NB4 (cell line): ENCODE measurements at regions not wholly inside any gene's neighbourhood (a gene's known extent, or its start where the extent isn't known, plus 50 kb on each side); places are given as distances from the start of the nearest gene placed in this dataset.

Source experiments
- CTCF ChIP-seq: IDR thresholded peaks from one replicate; pipeline ENCODE4 v1.5.1; 2012; ENCODE audit warnings: low read depth, low read length
- MAX ChIP-seq: IDR thresholded peaks from 2 replicates; pipeline ENCODE4 v1.6.1; 2011; ENCODE audit warnings: low read depth, low read length
- MYC ChIP-seq: IDR thresholded peaks from 2 replicates; pipeline ENCODE4 v1.6.1; 2011; ENCODE audit warnings: low read depth, low read length
- POLR2A ChIP-seq: IDR thresholded peaks from 2 replicates; pipeline ENCODE4 v1.6.1; 2011; ENCODE audit warnings: mild to moderate bottlenecking; ENCODE audit not compliant: insufficient read length; ENCODE audit errors: extremely low read depth

GRCh38 chr14:30015489-30015888, 87.8 kb upstream of the PRKD1 start:
- TF ChIP-seq CTCF (no peak), POLR2A (no peak), MYC (no peak), MAX (no peak)
